Keratinocyte (primary cell): ENCODE measurements at regions not wholly inside any gene's neighbourhood (a gene's known extent, or its start where the extent isn't known, plus 50 kb on each side); places are given as distances from the start of the nearest gene placed in this dataset.

Experiments
- DNase-seq: peaks from one replicate; pipeline ENCODE4 v3.0.0-alpha.2; 2011; ENCODE audit warnings: low read depth, missing footprints, low spot score
- FAIRE-seq: peaks from 2 replicates; lab custom pipeline; 2011; peaks lifted over from hg19 to GRCh38; lab: Jason Lieb, UNC
- H2AFZ ChIP-seq: 2 replicates; pipeline ENCODE4 v1.6.0; 2012; ENCODE audit warnings: low read length, control low read depth, inconsistent platforms; ENCODE audit not compliant: control insufficient read depth
- H3K27ac ChIP-seq: 2 replicates; pipeline ENCODE4 v1.5.1; 2011; ENCODE audit warnings: low read length; ENCODE audit not compliant: control insufficient read depth, insufficient read depth
- H3K27me3 ChIP-seq: 3 replicates; pipeline ENCODE4 v1.6.0; 2011; ENCODE audit warnings: low read length; ENCODE audit not compliant: control insufficient read depth, insufficient read depth; ENCODE audit errors: extremely low read depth
- H3K36me3 ChIP-seq, 2 experiments: 2 replicates in 1 of 2; 3 replicates in 1 of 2; pipeline ENCODE4 v1.5.1; 2011; ENCODE audit warnings: low read length in 2 of 2, mild to moderate bottlenecking in 1 of 2; ENCODE audit not compliant: control insufficient read depth in 2 of 2, insufficient read depth in 2 of 2; ENCODE audit errors: extremely low read depth in 1 of 2
- H3K4me1 ChIP-seq: 3 replicates; pipeline ENCODE4 v1.5.1; 2011; ENCODE audit warnings: low read length; ENCODE audit not compliant: control insufficient read depth, insufficient read depth; ENCODE audit errors: extremely low read depth
- H3K4me2 ChIP-seq: 3 replicates; pipeline ENCODE4 v1.6.0; 2011; ENCODE audit warnings: low read depth, low read length; ENCODE audit not compliant: control insufficient read depth, insufficient read depth; ENCODE audit errors: extremely low read depth
- H3K4me3 ChIP-seq, 3 experiments: fragments of 200-600 bp in 1 of 3; sonication (generic) in 1 of 3; 2 replicates in 2 of 3; 3 replicates in 1 of 3; pipeline ENCODE4 v1.5.1; 2011 to 2016; ENCODE audit warnings: low read length in 3 of 3, mild to moderate bottlenecking in 3 of 3, control low read depth in 2 of 3, inconsistent platforms in 1 of 3, low read depth in 1 of 3, mixed read lengths in 1 of 3, mixed run types in 1 of 3, moderate library complexity in 1 of 3; ENCODE audit not compliant: control insufficient read depth in 2 of 3, insufficient read depth in 2 of 3; ENCODE audit errors: extremely low read depth in 1 of 3
- H3K79me2 ChIP-seq: 2 replicates; pipeline ENCODE4 v1.6.0; 2012; ENCODE audit warnings: low read length; ENCODE audit not compliant: control insufficient read depth, insufficient read depth
- H3K9ac ChIP-seq: 3 replicates; pipeline ENCODE4 v1.6.0; 2011; ENCODE audit warnings: low read length; ENCODE audit not compliant: control insufficient read depth, insufficient read depth; ENCODE audit errors: extremely low read depth
- H3K9me1 ChIP-seq: 3 replicates; pipeline ENCODE4 v1.6.0; 2011; ENCODE audit warnings: low read length; ENCODE audit not compliant: control insufficient read depth, insufficient read depth; ENCODE audit errors: extremely low read depth
- H3K9me3 ChIP-seq: 2 replicates; pipeline ENCODE4 v1.5.1; 2012; ENCODE audit warnings: low read depth, low read length; ENCODE audit not compliant: control insufficient read depth
- H4K20me1 ChIP-seq: 3 replicates; pipeline ENCODE4 v1.6.0; 2011; ENCODE audit warnings: low read length; ENCODE audit not compliant: control insufficient read depth, insufficient read depth; ENCODE audit errors: extremely low read depth
- CTCF ChIP-seq, 3 experiments: IDR thresholded peaks in 1 of 3; conservative IDR thresholded peaks in 1 of 3; optimal IDR thresholded peaks in 1 of 3; 2 replicates in 2 of 3; 3 replicates in 1 of 3; pipeline versions ENCODE3 to v1.5.1; 2011; ENCODE audit warnings: low read length in 3 of 3, mild to moderate bottlenecking in 3 of 3, moderate library complexity in 2 of 3, control low read depth in 1 of 3, inconsistent platforms in 1 of 3; ENCODE audit not compliant: insufficient read depth in 2 of 3; ENCODE audit errors: extremely low read depth in 1 of 3
- EZH2 ChIP-seq: IDR thresholded peaks from one replicate; pipeline ENCODE4 v1.6.1; 2012; ENCODE audit warnings: inconsistent platforms, mild to moderate bottlenecking, low read length, moderate library complexity
- dilution Hi-C: fragments of 300-500 bp; cut with MboI; formaldehyde crosslinking; loops from one replicate; pipeline ENCODE4 v1.7.0; 2020; ENCODE audit warnings: low sequenced_read_pairs; ENCODE audit not compliant: extremely low pct_ligation_motif_present

DNA sequence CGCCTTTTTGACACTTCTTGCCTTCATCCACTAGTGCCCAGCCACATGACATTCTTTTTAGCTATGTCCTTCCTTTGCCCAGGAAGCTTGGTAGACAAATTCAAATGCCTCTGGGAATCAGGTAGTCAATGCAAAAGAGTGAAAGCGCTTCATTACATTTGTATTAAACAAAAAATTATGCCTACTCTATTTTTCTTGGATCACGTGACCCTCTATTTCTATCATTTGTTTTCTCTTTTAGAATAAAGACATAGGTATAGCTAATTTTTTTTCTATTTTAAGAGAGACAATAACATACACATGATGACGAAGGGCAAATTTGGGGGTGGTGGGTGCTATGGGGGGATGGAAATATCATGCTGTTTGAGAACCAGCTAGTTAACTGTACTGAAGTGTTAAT is 384.8 kb downstream of the C3orf38 start:
- FAIRE-seq (no peak), DNase-seq (no peak)
- Histone ChIP-seq H3K27ac (no peak overlapping the region), H3K79me2 (no peaks in the 10 kb centered on the region), H3K36me3 (no peaks in the 10 kb centered on the region), H3K9ac (no peak overlapping the region), H4K20me1 (no peaks in the 10 kb centered on the region), H3K9me3 (no peaks in the 10 kb centered on the region), H3K27me3 (no peaks in the 10 kb centered on the region), H3K9me1 (no peaks in the 10 kb centered on the region), H3K4me1 (no peaks in the 10 kb centered on the region), H3K4me3 (no peak overlapping the region), H3K4me2 (no peak overlapping the region), H2AFZ (no peak overlapping the region)
- dilution Hi-C loops: no loop called here
- TF ChIP-seq EZH2 (no peak), CTCF (optimal IDR thresholded peaks at IDR 0.05 in 1 of 3, IDR thresholded peaks at IDR 0.05 in 1 of 3, conservative IDR thresholded peaks at IDR 0.05 in 1 of 3; ENCODE audit: extremely low read depth in 1 of 3, insufficient read depth in 2 of 3, low read length in 3 of 3) (no peak)

GRCh38 chr3:88535563-88535962 is 385.8 kb downstream of the C3orf38 start:
- DNase-seq (no peak), FAIRE-seq (no peak)
- H3K36me3 ChIP-seq: no peaks in the 10 kb centered on the region
- H3K27me3 ChIP-seq: no peaks in the 10 kb centered on the region
- no peaks in the 10 kb centered on the region for H3K9me1 ChIP-seq
- no peaks in the 10 kb centered on the region for H3K4me1 ChIP-seq
- no peak overlapping the region for H2AFZ ChIP-seq
- H3K9ac ChIP-seq: no peak overlapping the region
- no peak overlapping the region for H3K4me3 ChIP-seq
- no peaks in the 10 kb centered on the region for H3K79me2 ChIP-seq
- no peaks in the 10 kb centered on the region for H3K9me3 ChIP-seq
- H3K27ac ChIP-seq: no peak overlapping the region
- TF ChIP-seq EZH2 (no peak), CTCF (optimal IDR thresholded peaks at IDR 0.05 in 1 of 3, IDR thresholded peaks at IDR 0.05 in 1 of 3, conservative IDR thresholded peaks at IDR 0.05 in 1 of 3; ENCODE audit: extremely low read depth in 1 of 3, insufficient read depth in 2 of 3, low read length in 3 of 3) (no peak)
- no peak overlapping the region for H3K4me2 ChIP-seq
- dilution Hi-C loops: no loop called here
- H4K20me1 ChIP-seq: no peaks in the 10 kb centered on the region
